HT1080 (cell line): ENCODE measurements at regions not wholly inside any gene's neighbourhood (a gene's known extent, or its start where the extent isn't known, plus 50 kb on each side); places are given as distances from the start of the nearest gene placed in this dataset.
"Not testable (repeated sequence)": the region's sequence is repeated elsewhere in the genome, so short reads cannot be mapped to it uniquely, and the experiment has no call there.

Source experiments
- DNase-seq: peaks from one replicate; pipeline ENCODE4 v3.0.0-alpha.2; 2015; ENCODE audit warnings: low read depth

- no peak for DNase-seq
Measured at GRCh38 chr7:94706996-94707740, 51.2 kb upstream of the SGCE start.

DNA sequence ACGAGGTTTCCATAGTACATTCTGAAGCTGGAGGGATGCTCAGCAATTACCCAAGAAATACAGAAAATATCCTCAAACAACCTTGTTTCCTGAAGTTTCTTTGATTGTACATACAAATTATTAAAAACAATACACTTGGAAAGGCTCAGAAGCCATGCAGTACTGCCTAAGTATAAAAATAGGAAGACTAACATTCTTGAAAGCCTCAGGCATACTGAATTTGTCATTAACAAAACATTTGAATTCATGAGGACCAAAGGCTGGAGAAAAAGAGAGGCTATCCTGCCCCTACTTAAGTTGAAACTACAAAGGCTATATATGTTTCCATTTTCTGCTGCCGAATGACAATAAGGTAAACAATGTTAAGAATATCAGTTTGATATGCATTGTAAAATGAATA, 54.3 kb upstream of the SGCE start:
- no peak for DNase-seq

GRCh38 chr7:94722360-94722759, 66.4 kb upstream of the SGCE start:
- DNase-seq, result not testable (repeated sequence)

DNA sequence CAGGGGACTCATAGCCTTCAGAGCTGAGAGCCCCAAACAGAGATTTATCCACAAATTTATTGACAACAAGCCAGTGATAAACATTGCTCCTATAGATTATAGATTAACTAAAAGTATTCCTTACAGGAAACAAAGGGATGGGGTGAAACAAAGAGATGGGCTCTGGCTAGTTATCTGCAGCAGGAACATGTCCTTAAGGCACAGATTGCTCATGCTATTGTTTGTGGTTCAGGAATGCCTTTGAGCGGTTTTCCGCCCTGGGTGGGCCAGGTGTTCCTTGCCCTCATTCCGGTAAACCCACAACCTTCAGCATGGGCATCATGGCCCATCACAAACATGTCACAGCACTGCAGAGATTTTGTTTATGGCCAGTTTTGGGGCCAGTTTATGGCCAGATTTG, 73.0 kb upstream of the SGCE start:
- not testable (repeated sequence) for DNase-seq

- DNase-seq, result no peak
Measured at GRCh38 chr7:94738071-94738470, 82.1 kb upstream of the SGCE start.

DNA sequence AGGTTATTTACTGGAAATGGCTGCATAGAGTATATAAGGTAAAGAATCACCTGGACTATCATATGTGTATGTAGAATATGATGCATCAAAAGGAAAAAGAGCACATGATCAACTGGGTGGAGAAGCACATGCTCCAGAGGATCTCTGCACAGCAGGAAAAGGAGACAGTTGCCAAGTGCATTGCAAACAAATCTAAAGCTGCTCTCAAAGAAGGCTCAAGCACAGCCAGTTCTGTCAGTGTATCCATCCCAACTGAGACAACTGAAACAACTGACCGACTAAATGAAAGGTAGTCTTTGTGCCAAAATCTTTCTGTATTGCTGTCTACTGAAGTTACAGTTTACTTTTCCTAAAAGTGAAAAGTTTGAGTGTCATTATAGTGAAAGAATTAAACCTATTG, 83.2 kb upstream of the SGCE start:
- DNase-seq, result no peak

- DNase-seq, result no peak
Measured at GRCh38 chr7:94740509-94740908, 84.6 kb upstream of the SGCE start.

- no peak for DNase-seq
Measured at GRCh38 chr7:94741179-94741578, 85.2 kb upstream of the SGCE start.

GRCh38 chr7:94748376-94748775, 92.4 kb upstream of the SGCE start:
- DNase-seq, result no peak

- DNase-seq, result no peak
Measured at GRCh38 chr7:94760446-94761100, 104.6 kb upstream of the SGCE start.

- DNase-seq, result no peak
Measured at GRCh38 chr7:94761451-94761850, 105.5 kb upstream of the SGCE start.

DNA sequence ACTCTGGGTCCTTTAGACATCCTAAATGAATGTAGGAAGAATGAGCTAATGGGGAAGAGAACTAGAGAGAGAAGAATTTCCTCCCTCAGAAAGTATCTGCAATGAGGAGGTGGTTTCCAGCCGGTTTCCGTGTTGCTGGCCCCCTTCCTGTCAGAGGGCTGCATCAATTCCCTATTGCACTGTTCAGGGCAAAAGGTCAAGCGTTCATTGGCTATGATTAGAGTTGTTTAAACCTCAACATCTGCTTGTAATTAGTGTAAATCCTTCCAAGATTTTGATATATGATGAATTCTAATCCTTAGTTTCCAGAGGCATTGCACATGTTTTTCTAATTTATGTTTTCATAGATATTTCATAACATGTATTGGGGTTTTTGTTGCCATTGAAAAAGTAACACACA, 107.3 kb upstream of the SGCE start:
- no peak for DNase-seq

GRCh38 chr7:94769724-94770123, 113.8 kb upstream of the SGCE start:
- DNase-seq, result no peak

DNA sequence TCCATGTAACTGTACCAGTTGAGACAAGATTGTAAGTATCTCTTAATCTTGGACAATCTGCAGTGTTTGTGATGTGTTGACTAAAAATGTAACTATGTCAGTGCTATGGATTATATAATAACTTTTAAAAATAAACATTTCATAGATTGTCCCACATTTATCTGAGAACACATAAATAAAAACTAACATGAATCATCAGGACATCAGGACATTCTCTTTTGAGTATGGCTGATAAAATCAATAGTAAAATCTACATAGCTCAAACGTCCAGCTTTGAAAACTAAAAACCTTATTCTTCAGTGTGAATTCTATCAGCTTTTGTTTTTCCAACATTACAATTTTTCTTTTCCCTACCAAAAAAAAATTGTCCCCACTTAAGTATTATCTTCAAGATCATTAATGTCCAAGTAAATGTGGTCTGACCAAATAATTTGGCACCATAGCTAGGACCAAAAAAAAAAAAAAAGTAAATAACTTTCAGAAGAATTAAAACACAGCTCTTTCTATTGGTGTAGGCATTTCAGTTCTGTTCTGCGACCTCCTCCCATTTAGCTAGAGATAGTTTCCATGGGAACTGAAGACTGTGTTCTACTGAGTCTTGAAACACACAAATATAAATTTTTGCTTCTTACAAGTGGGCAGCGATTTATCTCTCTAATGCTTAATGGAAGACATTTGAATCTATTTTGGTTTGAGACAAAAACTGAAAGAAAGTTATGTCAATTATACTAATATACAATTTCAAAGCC, 123.0 kb upstream of the SGCE start:
- no peak for DNase-seq

GRCh38 chr7:94779861-94780260, 123.9 kb upstream of the SGCE start:
- no peak for DNase-seq

- DNase-seq, result no peak
Measured at GRCh38 chr7:94781236-94781635, 125.3 kb upstream of the SGCE start.

DNA sequence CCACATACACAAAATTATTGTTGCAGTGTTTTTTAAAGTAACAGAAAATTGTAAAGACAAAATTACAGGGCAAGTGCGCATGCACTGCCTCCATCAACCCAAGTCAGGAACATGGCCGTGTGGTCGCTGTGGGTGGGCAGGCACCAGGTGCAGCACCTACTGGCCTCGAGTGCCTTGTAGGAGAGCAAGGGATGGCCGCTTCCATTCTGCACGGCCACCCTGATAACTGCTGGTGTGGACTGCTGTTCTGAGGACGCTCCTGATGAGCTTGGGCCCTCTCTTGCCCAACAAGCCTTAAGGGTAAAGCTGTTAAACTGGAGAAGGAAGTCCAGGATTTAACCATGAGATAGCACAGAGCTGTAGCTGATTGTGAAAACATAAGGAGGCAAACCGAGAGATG, 124.6 kb upstream of the PPP1R9A start:
- DNase-seq, result no peak

DNA sequence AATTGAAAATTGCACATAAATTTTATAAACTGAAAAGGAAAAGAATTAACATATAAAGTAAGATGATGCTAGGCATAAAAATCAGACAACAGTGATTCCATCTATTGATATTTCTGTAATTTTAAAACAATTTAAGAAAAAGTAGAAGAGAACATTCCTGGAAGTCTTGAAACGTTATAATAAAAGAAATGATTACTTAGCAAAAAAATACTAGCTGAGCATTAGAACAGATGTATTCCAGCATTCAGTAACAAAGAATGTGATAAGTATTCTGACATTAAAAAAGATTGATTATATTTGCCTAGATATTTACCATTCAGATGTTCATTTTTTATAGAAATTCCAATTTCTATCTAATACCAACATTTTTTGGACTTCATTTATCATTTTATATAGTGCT, 120.1 kb upstream of the PPP1R9A start:
- no peak for DNase-seq

- DNase-seq, result not testable (repeated sequence)
Measured at GRCh38 chr7:94788378-94788777, 119.0 kb upstream of the PPP1R9A start.

- DNase-seq, result no peak
Measured at GRCh38 chr7:94792241-94792640, 115.2 kb upstream of the PPP1R9A start.

- not testable (repeated sequence) for DNase-seq
Measured at GRCh38 chr7:94797404-94797803, 110.0 kb upstream of the PPP1R9A start.

GRCh38 chr7:94803821-94804220, 103.6 kb upstream of the PPP1R9A start:
- DNase-seq, result no peak
